ENCODE measurements at regions not wholly inside any gene's neighbourhood (a gene's known extent, or its start where the extent isn't known, plus 50 kb on each side); places are given as distances from the start of the nearest gene placed in this dataset.

DNA sequence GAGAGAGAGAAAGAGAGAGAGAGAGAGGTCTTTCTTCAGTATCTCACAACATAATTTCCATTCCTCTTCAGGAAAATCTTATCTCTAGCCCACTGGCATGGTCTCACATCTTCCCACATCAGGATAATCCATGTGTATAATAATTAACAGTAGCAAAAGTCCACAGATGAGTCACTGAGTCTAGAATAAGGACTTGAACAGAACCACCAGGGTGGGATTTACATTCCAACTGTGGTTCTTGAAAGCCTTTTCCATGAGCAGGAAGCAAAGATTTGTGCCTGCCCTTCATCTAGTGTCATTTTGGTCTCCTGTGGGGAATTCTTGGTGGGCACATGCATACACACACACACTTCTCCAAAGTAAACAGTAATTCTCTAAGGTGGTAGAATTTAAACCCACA lies 107.1 kb upstream of the TCF4 start:
- no peak overlapping the region for H3K4me3 ChIP-seq (replicated peaks in 1 of 3; ENCODE audit: low read depth in 2 of 3, low read length in 3 of 3)
- H4K20me1 ChIP-seq (ENCODE audit: insufficient read depth, low read length), result no peaks in the 10 kb centered on the region
- Mint-ChIP-seq H3K9me3 (peaks cover 0 to 2% (median 0%) of the 10 kb centered on the region in 7 donors), H3K4me1 (peaks cover 2% of the 10 kb centered on the region), H3K27me3 (ENCODE audit: low read depth in 3 of 3) (no peaks in the 10 kb centered on the region), H3K27ac (no peak overlapping the region), H3K36me3 (no peaks in the 10 kb centered on the region), H3K4me3 (no peak overlapping the region)
- H3K27ac ChIP-seq (ENCODE audit: low read depth in 1 of 2, low read length in 2 of 2), result no peak overlapping the region
- no peaks in the 10 kb centered on the region for H3K4me1 ChIP-seq (ENCODE audit: control insufficient read depth in 1 of 2, insufficient read depth in 2 of 2, low read length in 2 of 2)
- intact Hi-C loops (cut with micrococcal nuclease), result no loop called here
- no peak for DNase-seq
- no peak overlapping the region for H3K4me2 ChIP-seq (replicated peaks; ENCODE audit: extremely low read depth, low read length, poor library complexity, severe bottlenecking)
- H3K9ac ChIP-seq (ENCODE audit: insufficient read depth, low read length, poor library complexity, severe bottlenecking), result no peak overlapping the region
- TF ChIP-seq, protein P1, sequence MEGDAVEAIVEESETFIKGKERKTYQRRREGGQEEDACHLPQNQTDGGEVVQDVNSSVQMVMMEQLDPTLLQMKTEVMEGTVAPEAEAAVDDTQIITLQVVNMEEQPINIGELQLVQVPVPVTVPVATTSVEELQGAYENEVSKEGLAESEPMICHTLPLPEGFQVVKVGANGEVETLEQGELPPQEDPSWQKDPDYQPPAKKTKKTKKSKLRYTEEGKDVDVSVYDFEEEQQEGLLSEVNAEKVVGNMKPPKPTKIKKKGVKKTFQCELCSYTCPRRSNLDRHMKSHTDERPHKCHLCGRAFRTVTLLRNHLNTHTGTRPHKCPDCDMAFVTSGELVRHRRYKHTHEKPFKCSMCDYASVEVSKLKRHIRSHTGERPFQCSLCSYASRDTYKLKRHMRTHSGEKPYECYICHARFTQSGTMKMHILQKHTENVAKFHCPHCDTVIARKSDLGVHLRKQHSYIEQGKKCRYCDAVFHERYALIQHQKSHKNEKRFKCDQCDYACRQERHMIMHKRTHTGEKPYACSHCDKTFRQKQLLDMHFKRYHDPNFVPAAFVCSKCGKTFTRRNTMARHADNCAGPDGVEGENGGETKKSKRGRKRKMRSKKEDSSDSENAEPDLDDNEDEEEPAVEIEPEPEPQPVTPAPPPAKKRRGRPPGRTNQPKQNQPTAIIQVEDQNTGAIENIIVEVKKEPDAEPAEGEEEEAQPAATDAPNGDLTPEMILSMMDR (IDR thresholded peaks at IDR 0.05), result no peak
- no peaks in the 10 kb centered on the region for H3K36me3 ChIP-seq (replicated peaks in 1 of 2; ENCODE audit: control insufficient read depth in 1 of 2, insufficient read depth in 2 of 2, low read length in 2 of 2)
- no peaks in the 10 kb centered on the region for H3K27me3 ChIP-seq (ENCODE audit: control insufficient read depth in 2 of 2, insufficient read depth in 2 of 2, low read length in 2 of 2)
- H3K79me2 ChIP-seq (ENCODE audit: insufficient read depth, low read length), result no peaks in the 10 kb centered on the region
- no peak overlapping the region for H2AFZ ChIP-seq (ENCODE audit: insufficient read depth, low read depth, low read length, poor library complexity, severe bottlenecking)
- H3K9me3 ChIP-seq (replicated peaks in 1 of 2; ENCODE audit: control insufficient read depth in 1 of 2, insufficient read depth in 1 of 2, low read length in 2 of 2), result no peaks in the 10 kb centered on the region

DNA sequence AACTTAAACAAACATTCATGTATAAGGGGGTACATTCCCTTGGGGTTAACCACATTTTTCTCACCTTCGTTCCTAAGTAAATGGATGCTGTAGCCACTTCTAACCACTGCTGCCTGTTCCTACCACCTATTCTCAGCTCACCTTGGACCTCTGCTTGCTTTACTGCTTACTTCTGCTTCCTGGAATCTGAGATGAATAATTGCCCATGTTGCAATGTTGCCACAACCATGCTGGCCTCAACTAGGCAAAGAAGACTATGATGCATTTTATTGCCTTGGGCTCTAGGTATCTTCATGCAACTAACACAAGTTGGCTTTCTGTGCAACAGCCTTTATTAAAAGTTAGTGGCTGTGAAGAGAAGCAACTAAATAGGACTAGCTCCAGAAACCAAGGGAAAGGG lies 106.3 kb upstream of the TCF4 start:
- no peaks in the 10 kb centered on the region for H3K9me3 ChIP-seq (replicated peaks in 1 of 2; ENCODE audit: control insufficient read depth in 1 of 2, insufficient read depth in 1 of 2, low read length in 2 of 2)
- Mint-ChIP-seq H3K27me3 (ENCODE audit: low read depth in 3 of 3) (no peaks in the 10 kb centered on the region), H3K36me3 (no peaks in the 10 kb centered on the region), H3K4me3 (no peak overlapping the region), H3K9me3 (peaks cover 0 to 2% (median 0%) of the 10 kb centered on the region in 7 donors), H3K27ac (no peak overlapping the region), H3K4me1 (peaks cover 2% of the 10 kb centered on the region)
- H3K36me3 ChIP-seq (replicated peaks in 1 of 2; ENCODE audit: control insufficient read depth in 1 of 2, insufficient read depth in 2 of 2, low read length in 2 of 2), result no peaks in the 10 kb centered on the region
- no CpG with 5 or more reads among the region's 1 CpG for WGBS (ENCODE audit: insufficient coverage)
- H4K20me1 ChIP-seq (ENCODE audit: insufficient read depth, low read length), result no peaks in the 10 kb centered on the region
- no peak overlapping the region for H3K4me3 ChIP-seq (replicated peaks in 1 of 3; ENCODE audit: low read depth in 2 of 3, low read length in 3 of 3)
- no peak overlapping the region for H3K4me2 ChIP-seq (replicated peaks; ENCODE audit: extremely low read depth, low read length, poor library complexity, severe bottlenecking)
- no peak overlapping the region for H2AFZ ChIP-seq (ENCODE audit: insufficient read depth, low read depth, low read length, poor library complexity, severe bottlenecking)
- H3K27me3 ChIP-seq (ENCODE audit: control insufficient read depth in 2 of 2, insufficient read depth in 2 of 2, low read length in 2 of 2), result no peaks in the 10 kb centered on the region
- no peak for DNase-seq
- TF ChIP-seq, protein P1 (IDR thresholded peaks at IDR 0.05), result no peak
- H3K4me1 ChIP-seq (ENCODE audit: control insufficient read depth in 1 of 2, insufficient read depth in 2 of 2, low read length in 2 of 2), result no peaks in the 10 kb centered on the region
- H3K79me2 ChIP-seq (ENCODE audit: insufficient read depth, low read length), result no peaks in the 10 kb centered on the region
- intact Hi-C loops (cut with micrococcal nuclease), result no loop called here
- no peak overlapping the region for H3K9ac ChIP-seq (ENCODE audit: insufficient read depth, low read length, poor library complexity, severe bottlenecking)
- H3K27ac ChIP-seq (ENCODE audit: low read depth in 1 of 2, low read length in 2 of 2), result no peak overlapping the region
